ENCODE measurements at regions not wholly inside any gene's neighbourhood (a gene's known extent, or its start where the extent isn't known, plus 50 kb on each side); places are given as distances from the start of the nearest gene placed in this dataset.

DNA sequence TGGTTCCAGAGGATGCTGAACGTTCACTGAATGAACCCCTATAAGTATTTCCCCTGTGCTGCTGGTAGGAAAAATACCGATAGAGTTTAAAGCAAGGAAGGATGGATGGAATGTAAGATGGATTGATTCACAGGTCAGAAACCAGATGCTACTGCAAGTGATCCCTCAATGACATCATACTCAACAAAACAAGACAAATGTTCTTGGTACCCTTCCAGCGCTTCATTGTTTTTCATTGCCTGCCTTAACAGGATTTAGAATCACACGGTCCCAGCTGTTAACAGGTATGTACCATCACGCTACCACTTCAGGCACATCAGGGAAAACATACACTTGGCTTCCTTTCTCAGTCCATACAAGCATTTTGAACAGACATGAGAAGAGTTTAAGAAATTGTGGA is 118.1 kb upstream of the TLR3 start:
- in situ Hi-C loops (cut with MboI; ENCODE audit: low sequenced_read_pairs): no loop called here
- no peak overlapping the region for H3K4me3 ChIP-seq
- H3K36me3 ChIP-seq (replicated peaks): no peaks in the 10 kb centered on the region
- peaks cover 2% of the 10 kb centered on the region; the same call in 1 of the 2 replicates for H3K4me1 ChIP-seq
- H3K27me3 ChIP-seq (ENCODE audit: low read depth): no peaks in the 10 kb centered on the region
- DNase-seq (ENCODE audit: low spot score in 2 of 2): no peak
- H3K9me3 ChIP-seq: no peaks in the 10 kb centered on the region

DNA sequence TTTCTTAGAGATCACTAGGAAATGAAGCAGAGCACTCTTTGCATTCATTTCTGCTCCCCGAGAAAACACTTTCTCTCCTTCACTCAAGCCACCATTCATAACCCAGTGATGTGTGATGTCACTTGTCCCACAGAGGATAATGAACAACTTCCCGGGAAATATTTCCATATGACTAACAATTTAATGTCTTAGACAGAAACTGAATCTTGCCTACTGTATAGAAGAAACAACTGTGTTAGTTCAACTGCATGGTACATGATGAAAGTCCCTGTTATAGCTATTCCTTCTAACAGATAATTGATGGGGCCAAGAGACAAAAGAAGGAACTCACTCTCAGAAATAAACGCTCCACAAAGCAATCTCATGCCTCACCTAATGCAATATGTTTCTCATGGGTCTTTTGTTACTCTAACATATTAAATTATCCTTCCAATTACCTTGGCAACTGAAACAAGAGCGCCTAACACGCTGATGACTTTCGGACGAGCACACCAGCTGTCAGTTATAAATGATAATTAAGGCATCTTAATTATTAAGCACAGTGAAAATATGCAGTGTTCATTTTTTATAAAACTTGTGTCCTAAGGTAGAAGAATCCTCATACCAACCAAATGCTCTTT is 113.7 kb upstream of the TLR3 start:
- Histone ChIP-seq H3K27me3 (ENCODE audit: low read depth) (no peaks in the 10 kb centered on the region), H3K4me1 (peaks cover 2% of the 10 kb centered on the region; the same call in 1 of the 2 replicates), H3K9me3 (no peaks in the 10 kb centered on the region), H3K4me3 (no peak overlapping the region), H3K36me3 (replicated peaks) (no peaks in the 10 kb centered on the region)
- no peak for DNase-seq (ENCODE audit: low spot score in 2 of 2)
- in situ Hi-C loops (cut with MboI; ENCODE audit: low sequenced_read_pairs): no loop called here

DNA sequence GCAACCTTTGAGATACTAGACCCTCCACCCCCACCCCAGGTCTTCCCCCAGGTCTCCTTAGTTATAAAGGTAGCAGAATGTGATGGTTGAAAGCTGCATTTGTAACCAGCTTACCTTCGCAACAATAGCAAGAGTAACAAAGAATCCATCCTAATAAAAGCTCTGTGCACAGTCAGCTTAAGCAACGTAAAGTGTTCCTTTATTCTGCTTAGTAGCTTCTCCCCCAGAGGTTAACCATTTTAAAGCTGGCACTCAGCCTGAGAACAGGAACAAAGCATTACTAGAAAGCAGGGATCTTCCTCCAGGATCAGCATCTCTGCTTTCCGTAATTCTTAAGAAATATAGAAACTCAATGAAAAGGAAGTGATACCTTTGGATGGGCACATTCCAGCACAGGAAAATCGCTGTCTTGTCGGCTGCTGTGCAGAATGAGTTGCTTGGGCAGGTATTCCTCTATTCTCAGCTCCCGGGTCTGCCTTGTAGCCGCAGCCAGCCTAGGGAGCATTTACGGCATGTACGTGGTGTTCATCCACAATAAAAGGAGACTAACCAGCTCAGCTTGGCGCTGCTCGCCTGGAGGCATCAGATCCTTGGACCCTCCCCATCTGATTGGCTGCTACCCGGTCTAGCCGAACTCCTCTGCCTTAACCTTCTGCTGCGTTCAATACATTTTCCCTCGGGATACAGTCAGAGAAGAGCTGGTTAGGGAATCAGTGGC is 113.0 kb upstream of the TLR3 start:
- Histone ChIP-seq H3K9me3 (no peaks in the 10 kb centered on the region), H3K36me3 (replicated peaks) (no peaks in the 10 kb centered on the region), H3K4me3 (no peak overlapping the region), H3K27me3 (ENCODE audit: low read depth) (no peaks in the 10 kb centered on the region), H3K4me1 (peaks cover 2% of the 10 kb centered on the region; the same call in 1 of the 2 replicates)
- in situ Hi-C loops (cut with MboI; ENCODE audit: low sequenced_read_pairs): no loop called here
- peak in 1 of 2 experiments; percentile 60 for DNase-seq (ENCODE audit: low spot score in 2 of 2)

DNA sequence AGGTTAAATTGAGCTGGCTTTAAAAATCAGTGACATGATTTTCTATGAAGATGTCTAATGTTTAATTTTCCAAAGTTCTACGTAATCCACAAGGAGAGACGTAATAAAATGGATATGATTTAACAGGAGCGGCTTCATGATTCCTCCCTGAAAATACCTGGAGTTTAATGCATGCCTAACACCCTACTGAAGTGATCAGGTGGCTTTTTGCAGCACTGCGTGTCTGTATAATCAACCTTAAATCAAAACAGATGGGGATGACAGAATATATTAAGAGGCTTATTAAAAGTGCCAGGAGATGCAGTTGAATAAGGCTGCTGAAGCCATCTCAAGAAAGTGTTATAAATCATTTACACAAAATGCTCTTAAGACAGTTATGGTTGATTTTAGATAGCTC is 112.4 kb upstream of the TLR3 start:
- in situ Hi-C loops (cut with MboI; ENCODE audit: low sequenced_read_pairs): no loop called here
- H3K36me3 ChIP-seq (replicated peaks): no peaks in the 10 kb centered on the region
- DNase-seq (ENCODE audit: low spot score in 2 of 2): no peak
- H3K9me3 ChIP-seq: no peaks in the 10 kb centered on the region
- H3K27me3 ChIP-seq (ENCODE audit: low read depth): no peaks in the 10 kb centered on the region
- peaks cover 2% of the 10 kb centered on the region; the same call in 1 of the 2 replicates for H3K4me1 ChIP-seq
- no peak overlapping the region for H3K4me3 ChIP-seq

DNA sequence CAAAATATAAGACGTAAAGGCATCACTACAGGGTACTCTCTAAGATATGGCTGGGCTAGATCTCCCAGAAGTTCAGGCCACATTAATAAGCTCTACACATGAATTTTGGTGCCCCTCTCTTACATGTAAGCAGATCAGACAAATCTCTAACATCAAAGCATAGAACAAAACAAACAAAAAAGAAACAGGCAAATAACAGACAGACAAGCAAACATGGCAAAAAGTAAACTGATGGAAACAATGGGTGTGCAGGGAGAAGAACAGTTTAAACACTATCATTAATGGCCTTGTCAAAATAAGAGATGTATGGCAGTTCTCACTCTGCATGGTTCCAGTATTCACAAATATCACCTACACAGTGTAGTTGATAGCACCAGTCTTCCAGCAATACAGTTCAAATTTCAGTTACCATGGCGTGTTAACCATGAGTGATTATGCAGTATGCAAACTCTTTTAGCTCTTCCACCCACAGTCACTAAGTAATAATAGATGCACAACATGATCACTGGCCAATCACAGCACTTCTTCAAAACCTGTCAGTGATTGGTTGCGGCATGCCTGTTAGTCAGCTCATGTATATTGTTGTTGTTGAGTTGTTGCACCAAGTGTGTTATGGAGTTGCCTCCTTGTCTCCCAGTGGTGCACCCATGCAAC is 110.7 kb upstream of the TLR3 start:
- in situ Hi-C loops (cut with MboI; ENCODE audit: low sequenced_read_pairs): no loop called here
- DNase-seq (ENCODE audit: low spot score in 2 of 2): no peak
- Histone ChIP-seq H3K27me3 (ENCODE audit: low read depth) (peaks cover 5% of the 10 kb centered on the region; the same call in 1 of the 2 replicates), H3K4me3 (no peak overlapping the region), H3K4me1 (peaks cover 2% of the 10 kb centered on the region; the same call in 1 of the 2 replicates), H3K36me3 (replicated peaks) (no peaks in the 10 kb centered on the region), H3K9me3 (no peaks in the 10 kb centered on the region)

DNA sequence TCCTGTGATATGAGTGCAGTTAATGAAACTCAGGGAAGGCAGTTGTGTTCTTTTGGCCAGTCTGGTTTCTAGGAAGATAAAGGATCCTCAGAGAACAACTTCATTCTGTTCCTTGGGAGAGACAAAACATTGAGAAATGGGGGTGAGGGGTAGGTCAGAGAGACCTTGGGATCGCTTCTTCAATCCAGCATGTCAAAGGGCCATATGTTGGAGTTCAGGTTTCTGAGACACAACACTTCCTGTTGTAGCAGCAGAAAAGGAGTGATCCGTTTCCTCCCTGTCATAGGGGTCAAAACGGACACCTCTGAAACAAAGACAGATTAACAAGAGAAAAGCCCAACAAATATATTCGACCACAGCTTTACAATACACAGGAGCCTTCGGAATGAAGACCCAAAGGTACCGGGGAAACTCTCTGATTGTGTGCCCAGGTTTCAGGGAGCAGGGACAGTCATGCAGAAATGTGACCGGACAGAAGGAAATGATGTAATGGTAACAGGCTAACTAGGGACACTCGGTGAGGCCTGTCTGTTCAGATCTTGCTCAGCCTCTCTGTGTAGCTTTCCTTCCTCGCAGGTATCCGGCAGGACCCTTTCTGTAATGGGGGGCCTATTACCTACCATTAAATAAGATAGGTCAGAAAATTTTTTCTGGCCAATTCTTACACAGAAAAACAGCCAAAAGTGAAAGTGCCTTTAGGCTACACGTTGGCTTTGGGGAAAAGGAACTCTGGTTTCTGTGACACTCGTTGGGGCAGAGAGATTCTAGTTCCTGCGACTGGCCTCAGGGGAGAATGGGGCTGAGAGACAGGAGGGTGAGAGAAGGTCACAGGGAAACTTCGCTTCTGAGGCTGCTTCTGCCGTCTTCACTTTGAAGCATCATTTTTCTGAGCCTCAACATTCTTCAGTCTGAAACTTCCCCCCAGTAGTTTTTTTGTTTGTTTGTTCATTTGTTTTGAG is 103.3 kb upstream of the TLR3 start:
- Histone ChIP-seq H3K36me3 (replicated peaks) (no peaks in the 10 kb centered on the region), H3K27me3 (ENCODE audit: low read depth) (peaks cover 5% of the 10 kb centered on the region; the same call in 1 of the 2 replicates), H3K9me3 (no peaks in the 10 kb centered on the region), H3K4me1 (no peaks in the 10 kb centered on the region; the same call in 1 of the 2 replicates), H3K4me3 (no peak overlapping the region)
- in situ Hi-C loops (cut with MboI; ENCODE audit: low sequenced_read_pairs): no loop called here
- no peak for DNase-seq (ENCODE audit: low spot score in 2 of 2)

DNA sequence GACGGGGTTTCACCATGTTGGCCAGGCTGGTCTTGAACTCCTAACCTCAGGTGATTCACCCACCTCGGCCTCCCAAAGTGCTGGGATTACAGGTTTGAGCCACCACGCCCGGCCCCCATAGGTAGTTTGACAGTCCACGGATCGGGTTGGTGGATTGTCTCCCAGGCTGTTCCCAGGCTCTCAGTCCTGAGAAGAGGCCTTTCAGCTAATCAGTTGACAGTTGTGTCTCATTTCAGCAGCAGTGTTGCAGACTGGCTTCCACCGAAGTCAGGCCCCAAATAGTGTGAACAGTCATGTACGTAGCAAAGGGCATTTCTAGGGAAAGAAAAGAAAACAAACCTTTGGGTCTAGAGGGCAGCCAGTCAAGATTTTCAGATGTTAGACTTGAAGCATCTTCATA is 102.4 kb upstream of the TLR3 start:
- Histone ChIP-seq H3K36me3 (replicated peaks) (no peaks in the 10 kb centered on the region), H3K9me3 (no peaks in the 10 kb centered on the region), H3K27me3 (ENCODE audit: low read depth) (peaks cover 5% of the 10 kb centered on the region; the same call in 1 of the 2 replicates), H3K4me3 (no peak overlapping the region), H3K4me1 (no peaks in the 10 kb centered on the region; the same call in 1 of the 2 replicates)
- no peak for DNase-seq (ENCODE audit: low spot score in 2 of 2)
- in situ Hi-C loops (cut with MboI; ENCODE audit: low sequenced_read_pairs): no loop called here

DNA sequence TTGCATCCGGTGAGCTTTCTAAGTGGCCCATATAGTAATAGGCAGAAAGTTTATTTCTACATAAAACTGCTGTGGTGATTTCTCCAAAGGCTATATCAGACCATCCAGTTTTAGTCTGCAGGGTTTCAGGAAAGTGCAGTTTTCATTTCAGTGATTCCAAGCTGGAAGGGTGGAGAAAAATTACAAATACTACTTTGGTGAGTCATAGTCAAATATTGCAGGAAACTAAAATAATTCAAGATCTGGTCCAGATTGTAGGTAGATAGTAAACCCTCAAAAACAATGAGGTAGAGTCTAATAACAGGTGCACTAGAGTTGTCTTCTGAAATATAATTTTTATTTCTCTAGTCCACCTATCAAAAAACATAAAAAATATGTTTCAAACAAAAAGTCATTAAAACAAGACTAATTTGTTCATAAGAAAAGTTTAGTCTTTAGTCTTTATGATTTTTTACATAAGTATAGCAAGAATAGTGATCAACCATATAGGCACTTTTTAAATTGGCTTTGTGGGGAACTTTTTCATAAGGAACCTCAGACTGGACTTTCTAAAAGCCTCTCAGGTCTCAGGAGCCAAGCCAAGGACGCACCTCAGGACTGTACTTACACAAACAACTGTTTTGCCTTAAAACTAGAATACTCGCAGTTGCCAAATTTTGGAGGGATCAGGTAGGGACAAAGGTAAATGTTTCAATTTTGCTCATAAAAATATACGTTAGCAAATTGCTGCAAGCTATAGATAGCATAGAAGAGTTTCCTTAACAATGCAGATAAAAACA is 101.8 kb upstream of the TLR3 start:
- in situ Hi-C loops (cut with MboI; ENCODE audit: low sequenced_read_pairs): no loop called here
- H3K36me3 ChIP-seq (replicated peaks): no peaks in the 10 kb centered on the region
- DNase-seq (ENCODE audit: low spot score in 2 of 2): no peak
- H3K9me3 ChIP-seq: no peaks in the 10 kb centered on the region
- H3K27me3 ChIP-seq (ENCODE audit: low read depth): peaks cover 5% of the 10 kb centered on the region; the same call in 1 of the 2 replicates
- H3K4me3 ChIP-seq: no peak overlapping the region
- no peaks in the 10 kb centered on the region; the same call in 1 of the 2 replicates for H3K4me1 ChIP-seq

DNA sequence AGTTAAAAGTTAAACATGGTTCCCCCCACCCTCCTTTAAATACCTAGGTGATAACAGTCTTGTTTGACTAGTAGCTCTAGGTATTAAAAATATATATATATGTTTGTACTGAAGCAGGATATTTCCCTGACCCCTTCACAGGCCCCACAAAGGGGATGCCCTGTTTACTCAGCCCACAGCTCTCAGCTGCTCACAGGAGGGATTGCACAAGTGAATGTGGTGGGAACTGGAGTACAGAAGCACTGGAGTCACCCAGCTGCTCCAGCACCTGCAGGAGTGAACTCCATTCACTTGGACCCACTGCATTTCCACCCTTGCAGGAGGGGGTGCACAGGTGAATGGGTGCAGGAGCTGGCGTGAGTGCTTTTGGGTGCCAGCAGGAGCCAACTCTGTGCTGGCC is 99.3 kb upstream of the TLR3 start:
- DNase-seq (ENCODE audit: low spot score in 2 of 2): no peak
- no peaks in the 10 kb centered on the region for H3K9me3 ChIP-seq
- no peaks in the 10 kb centered on the region for H3K4me1 ChIP-seq
- H3K27me3 ChIP-seq (ENCODE audit: low read depth): no peaks in the 10 kb centered on the region
- in situ Hi-C loops (cut with MboI; ENCODE audit: low sequenced_read_pairs): no loop called here
- H3K36me3 ChIP-seq (replicated peaks): no peaks in the 10 kb centered on the region
- H3K4me3 ChIP-seq: no peak overlapping the region

DNA sequence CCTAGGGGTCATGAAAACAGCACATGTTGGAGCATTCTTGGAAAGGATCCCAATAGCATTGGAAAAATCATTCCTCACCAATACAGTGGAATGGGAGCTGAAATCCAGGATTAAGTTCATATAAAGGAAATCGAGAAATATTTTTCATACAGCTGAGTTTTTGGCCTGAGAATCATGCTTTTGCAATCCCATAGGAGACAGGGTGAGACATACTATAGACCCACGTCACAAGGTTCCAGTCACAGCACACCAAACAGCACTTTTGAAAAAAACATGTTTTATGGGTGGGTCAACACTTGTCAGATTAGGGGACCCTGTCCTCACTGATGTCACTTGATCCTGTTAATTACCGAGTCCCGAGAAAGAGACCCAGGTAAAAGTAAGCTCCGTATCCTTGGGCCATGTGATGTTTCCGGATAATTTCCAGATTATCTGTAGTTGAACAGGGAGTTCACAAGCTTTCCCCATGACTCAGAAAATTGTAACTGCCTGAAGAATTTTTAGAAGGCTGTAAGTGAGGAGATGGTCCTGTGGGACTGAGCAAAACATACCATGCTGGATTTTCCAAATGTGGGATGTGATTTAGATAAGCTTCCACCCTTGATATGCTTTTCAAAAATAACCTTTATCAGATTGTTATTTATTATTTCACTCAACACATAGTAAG is 80.9 kb upstream of the TLR3 start:
- Histone ChIP-seq H3K9me3 (no peaks in the 10 kb centered on the region), H3K27me3 (ENCODE audit: low read depth) (no peaks in the 10 kb centered on the region), H3K36me3 (replicated peaks) (no peaks in the 10 kb centered on the region), H3K4me1 (no peaks in the 10 kb centered on the region), H3K4me3 (no peak overlapping the region)
- DNase-seq (ENCODE audit: low spot score in 2 of 2): no peak
- in situ Hi-C loops (cut with MboI; ENCODE audit: low sequenced_read_pairs): no loop called here

DNA sequence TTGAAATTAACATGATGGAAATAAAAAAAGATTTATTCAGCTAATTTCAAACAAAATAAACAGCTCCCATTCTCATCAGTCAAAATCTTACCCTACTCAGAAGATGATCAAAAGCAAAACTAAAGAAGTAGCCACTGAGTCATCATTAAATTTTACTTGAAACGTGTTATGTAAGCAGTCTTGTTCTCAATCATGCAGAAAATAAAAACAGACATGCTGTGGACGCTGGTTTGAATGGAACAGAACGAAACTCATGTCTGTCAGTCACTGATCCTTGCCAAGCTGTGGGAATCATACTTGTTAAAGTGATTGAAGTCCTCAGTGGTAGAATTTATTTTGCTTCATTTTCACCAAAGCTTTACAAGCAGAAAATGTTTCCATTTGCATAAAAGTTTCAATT is 77.2 kb upstream of the TLR3 start:
- Histone ChIP-seq H3K9me3 (no peaks in the 10 kb centered on the region; the same call in 1 of the 2 replicates), H3K27me3 (ENCODE audit: low read depth) (no peaks in the 10 kb centered on the region), H3K4me1 (no peaks in the 10 kb centered on the region), H3K4me3 (no peak overlapping the region), H3K36me3 (replicated peaks) (no peaks in the 10 kb centered on the region)
- no peak for DNase-seq (ENCODE audit: low spot score in 2 of 2)
- in situ Hi-C loops (cut with MboI; ENCODE audit: low sequenced_read_pairs): no loop called here

DNA sequence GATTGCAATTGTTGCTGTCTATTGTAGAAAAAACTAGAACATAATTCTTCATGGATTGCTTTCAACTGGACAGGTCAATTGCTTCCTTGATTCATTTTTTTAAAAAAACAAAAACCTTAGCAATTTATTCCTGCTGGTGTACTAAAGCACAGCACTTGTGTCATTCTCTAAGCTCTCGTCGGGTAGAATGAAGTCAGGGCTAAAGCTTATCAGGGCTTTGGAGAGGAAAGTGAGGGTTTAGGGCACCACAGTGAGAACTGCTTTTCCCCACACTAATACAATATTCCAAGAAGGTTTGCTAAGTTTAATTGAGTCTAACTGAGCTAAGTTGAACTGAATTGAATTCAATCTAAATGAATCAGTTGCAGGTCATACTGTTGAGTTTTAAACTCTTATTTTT is 76.4 kb upstream of the TLR3 start:
- in situ Hi-C loops (cut with MboI; ENCODE audit: low sequenced_read_pairs): no loop called here
- Histone ChIP-seq H3K9me3 (no peaks in the 10 kb centered on the region; the same call in 1 of the 2 replicates), H3K4me3 (no peak overlapping the region), H3K27me3 (ENCODE audit: low read depth) (no peaks in the 10 kb centered on the region), H3K36me3 (replicated peaks) (no peaks in the 10 kb centered on the region), H3K4me1 (no peaks in the 10 kb centered on the region)
- DNase-seq (ENCODE audit: low spot score in 2 of 2): no peak
